GM18519 (cell line): ENCODE measurements at regions not wholly inside any gene's neighbourhood (a gene's known extent, or its start where the extent isn't known, plus 50 kb on each side); places are given as distances from the start of the nearest gene placed in this dataset.

Experiments used
- ATAC-seq: cut with Tn5 transposase; IDR thresholded peaks from one replicate; pipeline ENCODE4 v1.9.1; 2021; ENCODE audit warnings: mild to moderate bottlenecking, moderate library complexity; ENCODE audit not compliant: unreplicated experiment, low FRiP score

GRCh38 chr2:213202011-213202410 lies 50.6 kb upstream of the IKZF2 start:
- no peak for ATAC-seq

DNA sequence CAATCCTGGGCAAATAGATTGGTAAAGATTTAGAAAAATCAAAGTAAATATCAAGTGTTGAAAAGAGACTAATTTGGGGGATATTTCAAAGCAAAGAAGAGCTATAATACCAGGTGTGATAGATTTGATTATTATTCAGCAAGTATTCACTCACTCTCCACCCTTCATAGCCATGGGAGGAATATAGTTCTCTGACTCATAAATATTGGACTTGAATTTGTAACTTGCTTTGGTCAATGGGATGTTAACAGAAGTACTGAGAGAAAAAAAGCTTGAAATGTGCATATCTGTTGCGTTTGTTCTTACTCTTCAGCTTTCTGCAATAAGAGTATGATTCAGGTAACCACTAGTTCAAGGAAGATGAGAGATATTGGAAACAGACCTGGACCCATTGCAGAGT lies 54.5 kb upstream of the IKZF2 start:
- ATAC-seq: no peak

DNA sequence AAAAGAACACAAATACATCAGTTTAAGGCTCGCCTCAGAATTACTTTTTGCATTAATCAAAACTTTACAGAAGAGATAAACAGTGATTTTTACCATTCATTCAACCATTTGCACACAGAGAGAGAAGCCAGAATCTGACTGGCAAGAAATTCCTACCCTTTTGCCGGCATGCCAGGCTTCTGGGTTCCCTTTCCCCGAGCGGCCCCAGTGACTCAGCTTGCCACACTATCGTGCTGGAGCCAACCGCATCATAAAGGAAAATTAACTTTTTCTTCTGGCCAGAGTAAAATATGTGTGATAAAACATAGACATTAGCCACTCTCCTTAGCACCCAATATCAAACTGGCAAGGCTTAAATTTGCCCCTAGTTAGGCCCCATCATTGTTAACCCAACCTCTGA lies 61.8 kb upstream of the IKZF2 start:
- ATAC-seq: no peak

DNA sequence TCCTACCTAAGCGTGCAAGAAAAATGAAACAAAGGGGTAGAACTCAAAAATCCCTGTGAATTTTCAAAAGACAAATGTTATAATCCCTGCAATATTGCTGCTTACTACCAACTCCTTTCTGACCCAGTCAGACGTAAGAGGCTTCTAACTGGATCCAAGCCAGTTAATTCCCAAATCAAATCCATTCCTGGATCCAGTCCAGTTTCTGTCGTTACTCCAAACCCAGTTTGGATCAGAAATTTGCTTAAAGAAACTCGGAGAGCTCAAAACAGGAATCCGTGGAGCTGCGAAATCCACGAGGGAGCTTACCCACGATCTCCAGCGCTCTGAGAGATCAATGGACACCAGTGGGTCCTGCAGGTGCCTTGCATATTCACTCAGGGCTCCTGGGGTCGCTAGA lies 62.8 kb upstream of the IKZF2 start:
- ATAC-seq: no peak

DNA sequence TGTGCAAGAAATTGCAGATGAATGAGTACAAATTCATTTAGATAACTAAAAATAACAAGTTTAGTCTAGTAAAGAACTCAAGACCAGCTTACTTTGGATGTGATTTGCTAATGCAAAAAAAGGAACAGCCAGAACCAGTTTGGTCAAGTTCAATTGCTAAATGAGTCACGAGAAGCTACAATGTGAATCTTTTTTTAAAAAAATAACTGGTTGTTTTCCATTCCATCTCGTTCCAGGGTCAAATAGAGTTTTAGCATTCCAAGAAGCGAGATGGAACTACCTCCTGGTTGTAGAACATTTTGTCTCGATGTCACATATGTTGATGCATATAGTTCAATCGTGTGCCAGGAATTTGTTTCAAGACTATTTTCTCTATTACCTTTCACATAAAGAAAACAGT lies 65.0 kb upstream of the IKZF2 start:
- no peak for ATAC-seq

- no peak for ATAC-seq
These were observed 64.4 kb upstream of the SPAG16 start for GRCh38 chr2:213219816-213220215.

- no peak for ATAC-seq
These were observed 63.2 kb upstream of the SPAG16 start for GRCh38 chr2:213220967-213221603.

DNA sequence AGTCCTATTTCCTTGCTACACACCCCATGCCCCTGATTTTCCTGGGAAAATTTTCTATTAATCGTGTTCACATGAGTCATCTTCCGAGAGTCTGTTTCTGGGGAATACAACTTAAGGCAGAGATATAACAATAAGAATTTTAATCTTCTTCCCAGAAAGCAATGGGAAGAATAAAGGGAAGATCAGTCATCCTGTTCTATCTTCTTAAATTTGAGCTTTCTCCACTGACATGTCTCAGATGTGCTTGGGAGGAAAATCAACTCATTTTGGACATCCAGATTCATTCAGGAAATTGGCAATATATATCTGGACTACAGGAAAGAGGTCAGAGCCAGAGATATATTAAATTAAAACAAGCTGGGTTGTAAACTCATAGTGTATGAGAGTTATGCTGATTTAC lies 62.3 kb upstream of the SPAG16 start:
- ATAC-seq: no peak

- ATAC-seq: no peak
These were observed 59.9 kb upstream of the SPAG16 start for GRCh38 chr2:213224366-213224765.

- ATAC-seq: no peak
These were observed 58.4 kb upstream of the SPAG16 start for GRCh38 chr2:213225866-213226265.

DNA sequence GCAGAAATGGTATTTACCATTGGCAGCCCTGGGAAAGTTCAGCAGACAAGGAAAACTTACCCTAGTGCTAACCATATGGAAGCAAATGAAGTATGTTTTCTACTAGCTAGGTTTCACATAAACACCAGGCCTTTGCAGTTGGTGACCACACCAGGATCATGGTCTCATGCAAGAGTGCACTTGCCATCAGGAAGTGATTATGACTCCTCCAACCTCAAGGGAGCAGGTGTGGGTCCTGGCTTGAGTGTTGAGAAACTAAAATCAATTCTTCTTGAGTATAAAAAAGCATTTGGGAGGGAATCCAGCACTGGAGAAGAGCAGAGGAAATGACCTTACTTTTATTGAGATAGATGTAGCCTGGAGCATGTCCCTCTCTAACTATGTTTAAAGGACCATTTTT lies 56.8 kb upstream of the SPAG16 start:
- peak; percentile 78 for ATAC-seq

DNA sequence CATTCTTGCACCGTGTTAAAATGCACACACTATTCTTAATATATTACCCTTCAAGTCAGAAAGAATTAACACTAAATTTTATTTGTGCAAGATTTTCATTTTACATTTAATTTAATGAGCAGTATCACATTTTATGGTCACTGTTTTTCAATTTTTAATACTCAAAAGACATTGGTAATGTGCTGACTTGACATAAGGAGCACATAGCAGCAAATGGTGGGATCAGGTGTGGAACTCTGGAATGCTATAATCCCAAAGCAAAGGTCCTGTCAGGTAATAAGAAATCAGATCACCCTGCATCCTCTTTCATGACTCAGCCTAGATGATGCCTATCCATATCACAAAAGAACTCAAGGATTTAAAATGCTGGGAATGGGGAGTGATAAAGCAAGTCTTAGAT lies 55.6 kb upstream of the SPAG16 start:
- no peak for ATAC-seq

DNA sequence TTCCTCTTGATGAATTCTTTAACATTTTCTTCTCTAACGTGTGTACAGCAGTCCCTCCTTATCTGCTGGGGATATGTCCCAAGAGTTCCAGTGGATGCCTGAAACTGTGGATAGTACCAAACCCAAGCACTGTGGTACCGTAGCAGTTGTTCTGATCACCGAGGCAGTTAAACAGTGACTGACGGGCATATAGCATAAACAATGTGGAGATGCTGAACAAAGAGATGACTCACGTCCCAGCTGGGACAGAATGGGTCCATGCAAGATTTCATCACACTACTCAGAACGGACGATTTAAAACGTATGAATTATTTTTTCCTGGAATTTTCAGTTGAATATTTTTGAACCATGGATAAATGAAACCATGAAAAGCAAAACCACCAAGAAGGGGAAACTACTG lies 54.5 kb upstream of the SPAG16 start:
- ATAC-seq: no peak

GRCh38 chr2:213231966-213232365 lies 52.3 kb upstream of the SPAG16 start:
- no peak for ATAC-seq

DNA sequence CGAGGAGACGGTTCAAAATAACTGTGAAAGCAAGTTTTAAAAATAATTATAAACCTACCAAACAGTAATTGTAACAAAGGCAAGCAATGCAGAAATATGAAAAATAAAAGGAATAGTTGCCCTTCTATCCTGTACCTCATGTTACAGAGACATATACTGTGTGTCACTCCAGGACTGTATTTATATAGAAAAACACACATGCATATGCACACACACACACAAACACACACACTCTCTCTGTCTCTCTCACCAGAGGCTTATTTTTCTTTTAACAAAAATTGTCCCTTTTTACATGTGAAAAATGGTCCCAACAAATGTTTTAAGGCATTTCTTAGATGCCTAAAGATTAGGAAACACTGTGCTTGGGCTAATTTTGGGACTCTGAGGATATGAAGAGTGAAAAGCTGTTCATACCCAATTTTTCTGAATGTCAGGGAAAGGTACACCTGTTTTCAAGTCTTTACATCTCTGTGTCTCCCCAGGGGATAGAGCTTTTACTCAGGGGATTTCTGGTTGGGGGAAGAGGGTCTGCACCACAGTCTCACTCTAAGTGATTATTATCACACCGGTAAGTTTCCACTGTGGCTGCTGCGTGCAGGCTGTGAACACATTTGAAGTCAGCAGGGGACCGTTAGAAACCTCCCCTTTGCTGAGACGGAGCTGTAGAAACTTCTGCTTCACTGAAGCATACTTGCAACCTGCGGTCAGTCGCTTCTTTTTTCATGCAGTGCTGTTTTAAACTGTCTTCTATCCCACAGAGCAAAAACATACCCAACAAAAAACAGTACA lies 51.4 kb upstream of the SPAG16 start:
- ATAC-seq: peak; percentile 82

GRCh38 chr2:213233438-213234330 lies 50.6 kb upstream of the SPAG16 start:
- no peak for ATAC-seq
